ENCODE measurements at regions not wholly inside any gene's neighbourhood (a gene's known extent, or its start where the extent isn't known, plus 50 kb on each side); places are given as distances from the start of the nearest gene placed in this dataset.

DNA sequence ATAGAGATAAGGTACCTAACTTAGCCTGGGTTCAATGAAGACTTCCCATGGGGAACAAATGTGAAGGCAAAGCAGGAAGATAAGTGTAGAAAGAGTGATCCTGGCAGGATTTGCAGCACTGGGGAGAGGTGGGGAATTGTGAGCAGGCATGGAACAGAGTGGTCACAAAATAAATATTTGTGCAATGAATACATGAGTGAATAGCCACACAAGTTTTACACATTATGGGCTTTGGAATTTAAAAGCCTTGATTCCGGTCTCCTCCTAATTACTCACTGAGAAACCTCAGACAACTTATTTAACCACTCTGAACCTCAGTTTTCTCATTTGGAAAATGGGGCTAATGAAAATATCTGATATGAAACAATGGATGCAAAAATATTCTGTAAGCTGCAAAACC, 148.3 kb downstream of the ELAVL4 start:
- TF ChIP-seq, protein P1, sequence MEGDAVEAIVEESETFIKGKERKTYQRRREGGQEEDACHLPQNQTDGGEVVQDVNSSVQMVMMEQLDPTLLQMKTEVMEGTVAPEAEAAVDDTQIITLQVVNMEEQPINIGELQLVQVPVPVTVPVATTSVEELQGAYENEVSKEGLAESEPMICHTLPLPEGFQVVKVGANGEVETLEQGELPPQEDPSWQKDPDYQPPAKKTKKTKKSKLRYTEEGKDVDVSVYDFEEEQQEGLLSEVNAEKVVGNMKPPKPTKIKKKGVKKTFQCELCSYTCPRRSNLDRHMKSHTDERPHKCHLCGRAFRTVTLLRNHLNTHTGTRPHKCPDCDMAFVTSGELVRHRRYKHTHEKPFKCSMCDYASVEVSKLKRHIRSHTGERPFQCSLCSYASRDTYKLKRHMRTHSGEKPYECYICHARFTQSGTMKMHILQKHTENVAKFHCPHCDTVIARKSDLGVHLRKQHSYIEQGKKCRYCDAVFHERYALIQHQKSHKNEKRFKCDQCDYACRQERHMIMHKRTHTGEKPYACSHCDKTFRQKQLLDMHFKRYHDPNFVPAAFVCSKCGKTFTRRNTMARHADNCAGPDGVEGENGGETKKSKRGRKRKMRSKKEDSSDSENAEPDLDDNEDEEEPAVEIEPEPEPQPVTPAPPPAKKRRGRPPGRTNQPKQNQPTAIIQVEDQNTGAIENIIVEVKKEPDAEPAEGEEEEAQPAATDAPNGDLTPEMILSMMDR (IDR thresholded peaks at IDR 0.05; ENCODE audit: poor library complexity, severe bottlenecking), result no peak
- TF ChIP-seq, protein P2, sequence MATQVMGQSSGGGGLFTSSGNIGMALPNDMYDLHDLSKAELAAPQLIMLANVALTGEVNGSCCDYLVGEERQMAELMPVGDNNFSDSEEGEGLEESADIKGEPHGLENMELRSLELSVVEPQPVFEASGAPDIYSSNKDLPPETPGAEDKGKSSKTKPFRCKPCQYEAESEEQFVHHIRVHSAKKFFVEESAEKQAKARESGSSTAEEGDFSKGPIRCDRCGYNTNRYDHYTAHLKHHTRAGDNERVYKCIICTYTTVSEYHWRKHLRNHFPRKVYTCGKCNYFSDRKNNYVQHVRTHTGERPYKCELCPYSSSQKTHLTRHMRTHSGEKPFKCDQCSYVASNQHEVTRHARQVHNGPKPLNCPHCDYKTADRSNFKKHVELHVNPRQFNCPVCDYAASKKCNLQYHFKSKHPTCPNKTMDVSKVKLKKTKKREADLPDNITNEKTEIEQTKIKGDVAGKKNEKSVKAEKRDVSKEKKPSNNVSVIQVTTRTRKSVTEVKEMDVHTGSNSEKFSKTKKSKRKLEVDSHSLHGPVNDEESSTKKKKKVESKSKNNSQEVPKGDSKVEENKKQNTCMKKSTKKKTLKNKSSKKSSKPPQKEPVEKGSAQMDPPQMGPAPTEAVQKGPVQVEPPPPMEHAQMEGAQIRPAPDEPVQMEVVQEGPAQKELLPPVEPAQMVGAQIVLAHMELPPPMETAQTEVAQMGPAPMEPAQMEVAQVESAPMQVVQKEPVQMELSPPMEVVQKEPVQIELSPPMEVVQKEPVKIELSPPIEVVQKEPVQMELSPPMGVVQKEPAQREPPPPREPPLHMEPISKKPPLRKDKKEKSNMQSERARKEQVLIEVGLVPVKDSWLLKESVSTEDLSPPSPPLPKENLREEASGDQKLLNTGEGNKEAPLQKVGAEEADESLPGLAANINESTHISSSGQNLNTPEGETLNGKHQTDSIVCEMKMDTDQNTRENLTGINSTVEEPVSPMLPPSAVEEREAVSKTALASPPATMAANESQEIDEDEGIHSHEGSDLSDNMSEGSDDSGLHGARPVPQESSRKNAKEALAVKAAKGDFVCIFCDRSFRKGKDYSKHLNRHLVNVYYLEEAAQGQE (IDR thresholded peaks at IDR 0.05; ENCODE audit: borderline replicate concordance), result no peak
- TF ChIP-seq RAD21 (conservative IDR thresholded peaks at IDR 0.05) (no peak), TAF1 (IDR thresholded peaks at IDR 0.05; ENCODE audit: low read depth) (no peak), MXI1 (conservative IDR thresholded peaks at IDR 0.05; ENCODE audit: poor library complexity, severe bottlenecking) (no peak), POLR2AphosphoS5 (IDR thresholded peaks at IDR 0.05) (no peak), EP300 (conservative IDR thresholded peaks at IDR 0.05; ENCODE audit: poor library complexity, severe bottlenecking) (no peak), SMC3 (conservative IDR thresholded peaks at IDR 0.05; ENCODE audit: poor library complexity) (no peak)
- Histone ChIP-seq H3K27ac (ENCODE audit: low read length) (no peak overlapping the region), H3K4me3 (ENCODE audit: low read length) (no peak overlapping the region)

More for the DNA sequence above, 148.3 kb downstream of the ELAVL4 start:
- H3K9me3 ChIP-seq (ENCODE audit: low read length), result no peaks in the 10 kb centered on the region
- no peak overlapping the region for H2AFZ ChIP-seq (ENCODE audit: low read depth, low read length)
- no peaks in the 10 kb centered on the region for H3F3A ChIP-seq (ENCODE audit: insufficient read depth, low read length, poor library complexity, severe bottlenecking)
- no peaks in the 10 kb centered on the region for H3K36me3 ChIP-seq (ENCODE audit: insufficient read depth, low read length)
- no peaks in the 10 kb centered on the region for H3K79me2 ChIP-seq (replicated peaks; ENCODE audit: insufficient read depth, low read length)
- H3K27me3 ChIP-seq (ENCODE audit: insufficient read depth, low read depth, low read length), result no peaks in the 10 kb centered on the region
- H3K4me2 ChIP-seq (ENCODE audit: low read length), result no peak overlapping the region
- no peak overlapping the region for H3K9ac ChIP-seq (ENCODE audit: low read length)
- H4K20me1 ChIP-seq (ENCODE audit: insufficient read depth), result no peaks in the 10 kb centered on the region
- no peaks in the 10 kb centered on the region for H3K9me2 ChIP-seq (ENCODE audit: insufficient read depth, low read length)
